Tibial nerve (tissue), 3 donors: ENCODE measurements at regions not wholly inside any gene's neighbourhood (a gene's known extent, or its start where the extent isn't known, plus 50 kb on each side); places are given as distances from the start of the nearest gene placed in this dataset.
A peak's percentile ranks its signal among the peaks of the same experiment; 100 is the strongest.

Source experiments
- CTCF ChIP-seq, 5 experiments: fragments of 200-600 bp in 3 of 5; fragments of 450-650 bp in 2 of 5; sonication (generic) in 3 of 5; IDR thresholded peaks; one replicate each; pipeline ENCODE4 v1.5.1; 2016 to 2019; ENCODE audit warnings: antibody characterized with exemption in 5 of 5, mild to moderate bottlenecking in 3 of 5, moderate library complexity in 2 of 5
- POLR2A ChIP-seq, 2 donors: fragments of 450-650 bp; IDR thresholded peaks; one replicate each; pipeline ENCODE4 v1.6.1; 2017; ENCODE audit warnings: antibody characterized with exemption in 2 of 2, mild to moderate bottlenecking in 2 of 2, moderate library complexity in 2 of 2

- TF ChIP-seq CTCF (IDR thresholded peaks at IDR 0.05) (peak in 1 of 5 experiments; percentile 17), POLR2A (IDR thresholded peaks at IDR 0.05) (no peak)
Measured at GRCh38 chr1:221174330-221174993, 295.2 kb downstream of the HLX start.
